NT2/D1 (cell line): ENCODE measurements at regions not wholly inside any gene's neighbourhood (a gene's known extent, or its start where the extent isn't known, plus 50 kb on each side); places are given as distances from the start of the nearest gene placed in this dataset.

Experiments
- DNase-seq: peaks from one replicate; pipeline ENCODE4 v3.0.0-alpha.2; 2011; ENCODE audit warnings: low read depth, low spot score
- H3K27me3 ChIP-seq: 2 replicates; pipeline ENCODE4 v1.6.0; 2011; ENCODE audit warnings: mild to moderate bottlenecking; ENCODE audit not compliant: insufficient read length, insufficient read depth
- H3K36me3 ChIP-seq: 2 replicates; pipeline ENCODE4 v1.6.1; 2011; ENCODE audit warnings: mild to moderate bottlenecking, low read length, mixed read lengths; ENCODE audit not compliant: insufficient read depth, insufficient read length
- H3K4me1 ChIP-seq: 2 replicates; pipeline ENCODE4 v1.5.1; 2011; ENCODE audit not compliant: insufficient read depth, insufficient read length
- H3K4me3 ChIP-seq: 2 replicates; pipeline ENCODE4 v1.5.1; 2011; ENCODE audit warnings: low read depth; ENCODE audit not compliant: insufficient read length
- H3K9ac ChIP-seq: 2 replicates; pipeline ENCODE4 v1.6.0; 2011; ENCODE audit warnings: low read depth; ENCODE audit not compliant: insufficient read length
- H3K9me3 ChIP-seq: 2 replicates; pipeline ENCODE4 v1.5.1; 2011; ENCODE audit warnings: mild to moderate bottlenecking, low read length; ENCODE audit not compliant: insufficient read depth
- SUZ12 ChIP-seq: IDR thresholded peaks from 2 replicates; pipeline ENCODE4 v1.6.1; 2011; ENCODE audit not compliant: insufficient read length, insufficient read depth; ENCODE audit errors: extremely low read depth
- YY1 ChIP-seq: IDR thresholded peaks from 2 replicates; pipeline ENCODE4 v1.6.1; 2011; ENCODE audit not compliant: insufficient read length, insufficient read depth
- ZNF274 ChIP-seq: IDR thresholded peaks from 2 replicates; pipeline ENCODE4 v1.6.1; 2011; ENCODE audit warnings: mild to moderate bottlenecking, low read depth, low read length

GRCh38 chr16:74111456-74111982 lies 185.1 kb upstream of the PSMD7 start:
- no peak overlapping the region for H3K4me3 ChIP-seq
- DNase-seq: no peak

GRCh38 chr16:74107795-74108610 lies 188.6 kb upstream of the PSMD7 start:
- Histone ChIP-seq H3K9ac (no peak overlapping the region), H3K4me1 (no peaks in the 10 kb centered on the region), H3K4me3 (no peak overlapping the region), H3K9me3 (no peaks in the 10 kb centered on the region; the same call in 1 of the 2 replicates), H3K36me3 (no peaks in the 10 kb centered on the region), H3K27me3 (no peaks in the 10 kb centered on the region)
- TF ChIP-seq SUZ12 (no peak), ZNF274 (no peak), YY1 (no peak)
- DNase-seq: peak; percentile 68

More at GRCh38 chr16:74111456-74111982, 185.1 kb upstream of the PSMD7 start:
- Histone ChIP-seq H3K4me1 (no peaks in the 10 kb centered on the region), H3K27me3 (no peaks in the 10 kb centered on the region), H3K9ac (no peak overlapping the region), H3K9me3 (no peaks in the 10 kb centered on the region), H3K36me3 (no peaks in the 10 kb centered on the region)
- TF ChIP-seq SUZ12 (no peak), ZNF274 (no peak), YY1 (no peak)

DNA sequence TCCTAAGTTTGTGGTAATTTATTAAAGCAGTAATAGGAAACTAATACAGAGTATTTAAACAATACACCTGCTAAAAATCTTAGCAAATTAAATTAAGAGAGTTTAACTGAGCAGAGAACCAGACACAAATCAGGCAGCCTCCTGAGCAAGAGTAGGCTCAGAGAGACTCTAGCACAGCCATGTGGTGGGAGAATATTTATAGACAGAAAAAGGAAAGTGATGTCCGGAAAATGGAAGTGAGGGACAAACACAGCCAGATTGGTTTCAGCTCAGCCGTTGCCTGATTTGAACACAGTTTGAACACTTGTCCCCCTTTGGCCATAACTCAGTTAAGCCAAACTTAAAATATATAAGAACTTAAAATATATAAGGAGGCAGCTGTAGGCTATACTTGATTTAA lies 192.6 kb upstream of the PSMD7 start:
- Histone ChIP-seq H3K4me3 (no peak overlapping the region), H3K27me3 (no peaks in the 10 kb centered on the region), H3K9me3 (peaks cover 3% of the 10 kb centered on the region; the same call in 1 of the 2 replicates), H3K36me3 (no peaks in the 10 kb centered on the region), H3K4me1 (no peaks in the 10 kb centered on the region), H3K9ac (no peak overlapping the region)
- no peak for TF ChIP-seq SUZ12
- TF ChIP-seq ZNF274: no peak
- no peak for TF ChIP-seq YY1
- no peak for DNase-seq

- TF ChIP-seq YY1 (no peak), ZNF274 (no peak), SUZ12 (no peak)
- Histone ChIP-seq H3K9me3 (peaks cover 3% of the 10 kb centered on the region; the same call in 1 of the 2 replicates), H3K27me3 (no peaks in the 10 kb centered on the region), H3K9ac (no peak overlapping the region), H3K36me3 (no peaks in the 10 kb centered on the region), H3K4me1 (no peaks in the 10 kb centered on the region), H3K4me3 (no peak overlapping the region)
- no peak for DNase-seq
These were observed 195.1 kb upstream of the PSMD7 start for GRCh38 chr16:74101379-74102137.

GRCh38 chr16:74100395-74101326 lies 196.0 kb upstream of the PSMD7 start:
- TF ChIP-seq YY1 (no peak), ZNF274 (no peak), SUZ12 (no peak)
- no peak for DNase-seq
- peaks cover 3% of the 10 kb centered on the region; the same call in 1 of the 2 replicates for H3K9me3 ChIP-seq
- no peaks in the 10 kb centered on the region for H3K27me3 ChIP-seq
- H3K9ac ChIP-seq: no peak overlapping the region
- H3K4me3 ChIP-seq: no peak overlapping the region
- no peaks in the 10 kb centered on the region for H3K36me3 ChIP-seq
- H3K4me1 ChIP-seq: no peaks in the 10 kb centered on the region

DNA sequence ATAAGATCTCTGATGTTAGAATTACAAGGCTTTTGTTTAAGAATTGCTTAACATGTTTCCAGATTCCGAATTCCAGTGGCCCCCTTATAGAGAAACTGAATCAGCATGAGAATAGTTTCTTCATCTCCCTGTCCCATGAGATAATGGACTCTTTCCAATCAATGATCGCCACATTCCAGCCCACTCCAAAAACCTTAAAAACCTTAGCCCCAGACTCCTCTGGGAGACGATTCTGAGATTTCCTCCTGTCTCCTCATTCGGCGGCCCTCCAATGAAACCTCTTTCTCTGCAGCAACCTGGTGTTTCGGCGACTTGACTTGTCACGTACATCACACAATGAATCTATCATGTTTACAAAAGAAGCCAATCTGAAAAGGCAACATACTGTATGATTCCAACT lies 197.1 kb upstream of the PSMD7 start:
- no peaks in the 10 kb centered on the region for H3K36me3 ChIP-seq
- DNase-seq: no peak
- no peak overlapping the region for H3K9ac ChIP-seq
- no peaks in the 10 kb centered on the region for H3K27me3 ChIP-seq
- no peaks in the 10 kb centered on the region for H3K4me1 ChIP-seq
- no peak overlapping the region for H3K4me3 ChIP-seq
- peaks cover 3% of the 10 kb centered on the region; the same call in 1 of the 2 replicates for H3K9me3 ChIP-seq
- TF ChIP-seq SUZ12: no peak
- TF ChIP-seq YY1: no peak
- TF ChIP-seq ZNF274: no peak
